ENCODE measurements at regions not wholly inside any gene's neighbourhood (a gene's known extent, or its start where the extent isn't known, plus 50 kb on each side); places are given as distances from the start of the nearest gene placed in this dataset.
"Not testable (repeated sequence)": the region's sequence is repeated elsewhere in the genome, so short reads cannot be mapped to it uniquely, and the experiment has no call there.

- no peak for DNase-seq
Measured at GRCh38 chr1:41978986-41979385, 60.3 kb upstream of the HIVEP3 start.

- DNase-seq: no peak
Measured at GRCh38 chr1:41977326-41977725, 58.6 kb upstream of the HIVEP3 start.

- DNase-seq: no peak
Measured at GRCh38 chr1:41976671-41977070, 57.9 kb upstream of the HIVEP3 start.

GRCh38 chr1:41975850-41976569, 57.3 kb upstream of the HIVEP3 start:
- no peak for DNase-seq

GRCh38 chr1:41975121-41975520, 56.4 kb upstream of the HIVEP3 start:
- DNase-seq: no peak

GRCh38 chr1:41968557-41968956, 49.8 kb upstream of the HIVEP3 start:
- DNase-seq: not testable (repeated sequence)
